Gastroesophageal sphincter (tissue), 3 donors: ENCODE measurements at regions not wholly inside any gene's neighbourhood (a gene's known extent, or its start where the extent isn't known, plus 50 kb on each side); places are given as distances from the start of the nearest gene placed in this dataset.

Source experiments
- EP300 ChIP-seq: sonication (generic); formaldehyde crosslinking; IDR thresholded peaks from one replicate; pipeline ENCODE4 v1.6.1; 2017; ENCODE audit warnings: antibody characterized with exemption, mild to moderate bottlenecking
- POLR2A ChIP-seq, 2 donors: fragments of 450-650 bp; IDR thresholded peaks; one replicate each; pipeline ENCODE4 v1.6.1; 2017; ENCODE audit warnings: antibody characterized with exemption in 2 of 2, mild to moderate bottlenecking in 2 of 2, moderate library complexity in 1 of 2
- POLR2AphosphoS5 ChIP-seq: sonication (generic); formaldehyde crosslinking; IDR thresholded peaks from one replicate; pipeline ENCODE4 v1.6.1; 2017; ENCODE audit warnings: antibody characterized with exemption
- TF ChIP-seq, protein P1 (sequence below), 4 experiments: fragments of 200-600 bp in 2 of 4; fragments of 450-650 bp in 2 of 4; sonication (generic) in 1 of 4; IDR thresholded peaks; one replicate each; pipeline ENCODE4 v1.5.1; 2017 to 2019; ENCODE audit warnings: antibody characterized with exemption in 4 of 4, mild to moderate bottlenecking in 2 of 4, moderate library complexity in 2 of 4

DNA sequence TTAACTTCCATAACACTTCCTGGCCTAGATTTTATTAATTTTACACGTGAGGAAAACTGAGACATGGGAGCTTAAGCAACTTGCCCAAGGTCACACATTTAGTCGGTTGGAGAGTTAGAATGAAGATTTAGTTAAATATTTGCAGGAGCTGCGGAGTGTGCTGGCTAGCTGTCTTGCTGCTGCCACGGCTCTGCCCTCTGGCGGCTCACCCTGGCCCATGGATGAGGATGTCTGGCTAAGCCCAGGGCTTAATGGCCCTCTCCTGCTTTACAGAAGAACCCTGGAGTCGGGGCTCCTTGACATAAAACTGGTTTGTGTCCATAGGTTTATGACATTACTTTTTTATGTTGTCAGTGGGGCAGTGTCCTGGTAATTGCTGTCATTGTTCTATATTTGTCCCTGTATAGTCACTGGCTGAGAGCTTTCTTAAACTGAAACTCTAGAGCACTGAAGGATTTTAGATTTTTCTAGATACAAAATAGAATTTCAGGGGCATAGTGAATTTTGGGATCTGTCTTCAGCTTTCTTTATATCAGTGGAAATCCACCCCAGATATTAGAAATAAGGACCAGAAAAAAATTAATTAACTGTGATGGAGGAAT lies 88.9 kb upstream of the WLS start:
- no peak for TF ChIP-seq POLR2A (IDR thresholded peaks at IDR 0.05)
- TF ChIP-seq, protein P1, sequence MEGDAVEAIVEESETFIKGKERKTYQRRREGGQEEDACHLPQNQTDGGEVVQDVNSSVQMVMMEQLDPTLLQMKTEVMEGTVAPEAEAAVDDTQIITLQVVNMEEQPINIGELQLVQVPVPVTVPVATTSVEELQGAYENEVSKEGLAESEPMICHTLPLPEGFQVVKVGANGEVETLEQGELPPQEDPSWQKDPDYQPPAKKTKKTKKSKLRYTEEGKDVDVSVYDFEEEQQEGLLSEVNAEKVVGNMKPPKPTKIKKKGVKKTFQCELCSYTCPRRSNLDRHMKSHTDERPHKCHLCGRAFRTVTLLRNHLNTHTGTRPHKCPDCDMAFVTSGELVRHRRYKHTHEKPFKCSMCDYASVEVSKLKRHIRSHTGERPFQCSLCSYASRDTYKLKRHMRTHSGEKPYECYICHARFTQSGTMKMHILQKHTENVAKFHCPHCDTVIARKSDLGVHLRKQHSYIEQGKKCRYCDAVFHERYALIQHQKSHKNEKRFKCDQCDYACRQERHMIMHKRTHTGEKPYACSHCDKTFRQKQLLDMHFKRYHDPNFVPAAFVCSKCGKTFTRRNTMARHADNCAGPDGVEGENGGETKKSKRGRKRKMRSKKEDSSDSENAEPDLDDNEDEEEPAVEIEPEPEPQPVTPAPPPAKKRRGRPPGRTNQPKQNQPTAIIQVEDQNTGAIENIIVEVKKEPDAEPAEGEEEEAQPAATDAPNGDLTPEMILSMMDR (IDR thresholded peaks at IDR 0.05) = peak; percentile 53 to 88 (median 78)
- TF ChIP-seq EP300 = no peak
- peak; percentile 53 for TF ChIP-seq POLR2AphosphoS5
